ENCODE measurements at regions not wholly inside any gene's neighbourhood (a gene's known extent, or its start where the extent isn't known, plus 50 kb on each side); places are given as distances from the start of the nearest gene placed in this dataset.
"Not testable (repeated sequence)": the region's sequence is repeated elsewhere in the genome, so short reads cannot be mapped to it uniquely, and the experiment has no call there.

- not testable (repeated sequence) for DNase-seq
Measured at GRCh38 chr14:105713160-105713559, 186.8 kb downstream of the TMEM121 start.

- DNase-seq = not testable (repeated sequence)
Measured at GRCh38 chr14:105713836-105714235, 187.5 kb downstream of the TMEM121 start.

GRCh38 chr14:105718787-105719186 is 192.4 kb downstream of the TMEM121 start:
- not testable (repeated sequence) for DNase-seq

- DNase-seq = not testable (repeated sequence)
Measured at GRCh38 chr14:105720106-105720505, 193.7 kb downstream of the TMEM121 start.

GRCh38 chr14:105720852-105721601 is 194.6 kb downstream of the TMEM121 start:
- not testable (repeated sequence) for DNase-seq

- not testable (repeated sequence) for DNase-seq
Measured at GRCh38 chr14:105721602-105721970, 195.2 kb downstream of the TMEM121 start.

- not testable (repeated sequence) for DNase-seq
Measured at GRCh38 chr14:105721996-105722709, 195.8 kb downstream of the TMEM121 start.

GRCh38 chr14:105723271-105723670 is 196.9 kb downstream of the TMEM121 start:
- DNase-seq = not testable (repeated sequence)

GRCh38 chr14:105723776-105724175 is 197.4 kb downstream of the TMEM121 start:
- DNase-seq = not testable (repeated sequence)

GRCh38 chr14:105729825-105730368 is 203.5 kb downstream of the TMEM121 start:
- DNase-seq = not testable (repeated sequence)

- DNase-seq = not testable (repeated sequence)
Measured at GRCh38 chr14:105730731-105731130, 204.3 kb downstream of the TMEM121 start.

- DNase-seq = not testable (repeated sequence)
Measured at GRCh38 chr14:105731221-105731985, 205.0 kb downstream of the TMEM121 start.

GRCh38 chr14:105733081-105734065 is 207.0 kb downstream of the TMEM121 start:
- no peak for DNase-seq

- not testable (repeated sequence) for DNase-seq
Measured at GRCh38 chr14:105734241-105734640, 207.9 kb downstream of the TMEM121 start.

GRCh38 chr14:105736331-105736730 is 209.9 kb downstream of the TMEM121 start:
- not testable (repeated sequence) for DNase-seq

GRCh38 chr14:105737504-105738246 is 211.3 kb downstream of the TMEM121 start:
- DNase-seq = no peak

GRCh38 chr14:105738638-105739037 is 212.3 kb downstream of the TMEM121 start:
- DNase-seq = no peak

- DNase-seq = no peak
Measured at GRCh38 chr14:105739331-105740102, 213.1 kb downstream of the TMEM121 start.

GRCh38 chr14:105740272-105740671 is 213.9 kb downstream of the TMEM121 start:
- not testable (repeated sequence) for DNase-seq

GRCh38 chr14:105740961-105741360 is 214.6 kb downstream of the TMEM121 start:
- not testable (repeated sequence) for DNase-seq
